Keratinocyte (primary cell): ENCODE measurements at regions not wholly inside any gene's neighbourhood (a gene's known extent, or its start where the extent isn't known, plus 50 kb on each side); places are given as distances from the start of the nearest gene placed in this dataset.
"Not testable (repeated sequence)": the region's sequence is repeated elsewhere in the genome, so short reads cannot be mapped to it uniquely, and the experiment has no call there.

Experiments
- DNase-seq: peaks from one replicate; pipeline ENCODE4 v3.0.0-alpha.2; 2011; ENCODE audit warnings: low read depth, missing footprints, low spot score
- FAIRE-seq: peaks from 2 replicates; lab custom pipeline; 2011; peaks lifted over from hg19 to GRCh38; lab: Jason Lieb, UNC
- H2AFZ ChIP-seq: 2 replicates; pipeline ENCODE4 v1.6.0; 2012; ENCODE audit warnings: low read length, control low read depth, inconsistent platforms; ENCODE audit not compliant: control insufficient read depth
- H3K27ac ChIP-seq: 2 replicates; pipeline ENCODE4 v1.5.1; 2011; ENCODE audit warnings: low read length; ENCODE audit not compliant: control insufficient read depth, insufficient read depth
- H3K27me3 ChIP-seq: 3 replicates; pipeline ENCODE4 v1.6.0; 2011; ENCODE audit warnings: low read length; ENCODE audit not compliant: control insufficient read depth, insufficient read depth; ENCODE audit errors: extremely low read depth
- H3K36me3 ChIP-seq, 2 experiments: 2 replicates in 1 of 2; 3 replicates in 1 of 2; pipeline ENCODE4 v1.5.1; 2011; ENCODE audit warnings: low read length in 2 of 2, mild to moderate bottlenecking in 1 of 2; ENCODE audit not compliant: control insufficient read depth in 2 of 2, insufficient read depth in 2 of 2; ENCODE audit errors: extremely low read depth in 1 of 2
- H3K4me1 ChIP-seq: 3 replicates; pipeline ENCODE4 v1.5.1; 2011; ENCODE audit warnings: low read length; ENCODE audit not compliant: control insufficient read depth, insufficient read depth; ENCODE audit errors: extremely low read depth
- H3K4me2 ChIP-seq: 3 replicates; pipeline ENCODE4 v1.6.0; 2011; ENCODE audit warnings: low read depth, low read length; ENCODE audit not compliant: control insufficient read depth, insufficient read depth; ENCODE audit errors: extremely low read depth
- H3K4me3 ChIP-seq, 3 experiments: fragments of 200-600 bp in 1 of 3; sonication (generic) in 1 of 3; 2 replicates in 2 of 3; 3 replicates in 1 of 3; pipeline ENCODE4 v1.5.1; 2011 to 2016; ENCODE audit warnings: low read length in 3 of 3, mild to moderate bottlenecking in 3 of 3, control low read depth in 2 of 3, inconsistent platforms in 1 of 3, low read depth in 1 of 3, mixed read lengths in 1 of 3, mixed run types in 1 of 3, moderate library complexity in 1 of 3; ENCODE audit not compliant: control insufficient read depth in 2 of 3, insufficient read depth in 2 of 3; ENCODE audit errors: extremely low read depth in 1 of 3
- H3K79me2 ChIP-seq: 2 replicates; pipeline ENCODE4 v1.6.0; 2012; ENCODE audit warnings: low read length; ENCODE audit not compliant: control insufficient read depth, insufficient read depth
- H3K9ac ChIP-seq: 3 replicates; pipeline ENCODE4 v1.6.0; 2011; ENCODE audit warnings: low read length; ENCODE audit not compliant: control insufficient read depth, insufficient read depth; ENCODE audit errors: extremely low read depth
- H3K9me1 ChIP-seq: 3 replicates; pipeline ENCODE4 v1.6.0; 2011; ENCODE audit warnings: low read length; ENCODE audit not compliant: control insufficient read depth, insufficient read depth; ENCODE audit errors: extremely low read depth
- H3K9me3 ChIP-seq: 2 replicates; pipeline ENCODE4 v1.5.1; 2012; ENCODE audit warnings: low read depth, low read length; ENCODE audit not compliant: control insufficient read depth
- H4K20me1 ChIP-seq: 3 replicates; pipeline ENCODE4 v1.6.0; 2011; ENCODE audit warnings: low read length; ENCODE audit not compliant: control insufficient read depth, insufficient read depth; ENCODE audit errors: extremely low read depth
- CTCF ChIP-seq, 3 experiments: IDR thresholded peaks in 1 of 3; conservative IDR thresholded peaks in 1 of 3; optimal IDR thresholded peaks in 1 of 3; 2 replicates in 2 of 3; 3 replicates in 1 of 3; pipeline versions ENCODE3 to v1.5.1; 2011; ENCODE audit warnings: low read length in 3 of 3, mild to moderate bottlenecking in 3 of 3, moderate library complexity in 2 of 3, control low read depth in 1 of 3, inconsistent platforms in 1 of 3; ENCODE audit not compliant: insufficient read depth in 2 of 3; ENCODE audit errors: extremely low read depth in 1 of 3
- EZH2 ChIP-seq: IDR thresholded peaks from one replicate; pipeline ENCODE4 v1.6.1; 2012; ENCODE audit warnings: inconsistent platforms, mild to moderate bottlenecking, low read length, moderate library complexity
- dilution Hi-C: fragments of 300-500 bp; cut with MboI; formaldehyde crosslinking; loops from one replicate; pipeline ENCODE4 v1.7.0; 2020; ENCODE audit warnings: low sequenced_read_pairs; ENCODE audit not compliant: extremely low pct_ligation_motif_present

DNA sequence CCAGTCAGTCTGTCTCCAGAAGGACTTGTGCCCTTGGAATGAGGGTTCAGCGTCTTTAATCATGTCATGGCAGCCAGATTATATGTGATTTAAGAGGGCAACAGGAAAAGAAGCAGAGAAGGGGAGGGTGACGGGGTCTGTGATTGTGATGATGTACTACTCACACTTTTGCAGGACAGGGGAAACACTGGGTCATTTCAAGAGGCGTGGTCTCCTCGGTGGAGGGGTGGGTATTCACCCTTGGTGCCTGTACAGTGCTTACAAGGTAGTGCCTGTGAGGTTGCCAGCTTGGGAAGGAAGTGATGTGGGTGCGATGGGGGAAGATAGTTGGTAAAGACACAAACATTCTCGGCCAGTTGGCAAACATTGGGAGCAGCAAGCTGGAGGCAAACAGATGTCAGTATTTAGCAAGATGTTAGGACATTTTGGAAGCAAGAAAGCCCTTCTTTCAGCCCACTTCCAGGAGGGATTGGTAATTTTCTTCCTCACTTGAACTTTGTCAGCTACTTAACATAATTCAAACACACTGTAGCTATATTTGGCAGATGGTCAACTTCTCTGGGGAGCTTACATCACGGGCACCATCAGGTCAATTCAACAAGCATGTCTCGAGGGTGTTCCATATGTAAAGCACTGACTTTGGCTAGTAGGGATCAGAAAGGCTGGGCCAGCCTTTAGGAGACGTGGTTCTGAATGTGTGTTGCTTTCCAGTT lies 71.4 kb upstream of the ROPN1 start:
- Histone ChIP-seq H3K27me3 (peaks cover 20% of the 10 kb centered on the region), H3K9me3 (no peaks in the 10 kb centered on the region), H3K27ac (no peak overlapping the region), H3K4me1 (no peaks in the 10 kb centered on the region), H3K9me1 (no peaks in the 10 kb centered on the region), H4K20me1 (no peaks in the 10 kb centered on the region), H3K36me3 (no peaks in the 10 kb centered on the region), H3K4me2 (no peak overlapping the region), H3K79me2 (no peaks in the 10 kb centered on the region), H3K9ac (no peak overlapping the region), H3K4me3 (no peak overlapping the region), H2AFZ (no peak overlapping the region)
- DNase-seq (no peak), FAIRE-seq (no peak)
- TF ChIP-seq EZH2 (no peak), CTCF (optimal IDR thresholded peaks at IDR 0.05 in 1 of 3, IDR thresholded peaks at IDR 0.05 in 1 of 3, conservative IDR thresholded peaks at IDR 0.05 in 1 of 3; ENCODE audit: extremely low read depth in 1 of 3, insufficient read depth in 2 of 3, low read length in 3 of 3) (no peak)
- dilution Hi-C loops, result no loop called here

DNA sequence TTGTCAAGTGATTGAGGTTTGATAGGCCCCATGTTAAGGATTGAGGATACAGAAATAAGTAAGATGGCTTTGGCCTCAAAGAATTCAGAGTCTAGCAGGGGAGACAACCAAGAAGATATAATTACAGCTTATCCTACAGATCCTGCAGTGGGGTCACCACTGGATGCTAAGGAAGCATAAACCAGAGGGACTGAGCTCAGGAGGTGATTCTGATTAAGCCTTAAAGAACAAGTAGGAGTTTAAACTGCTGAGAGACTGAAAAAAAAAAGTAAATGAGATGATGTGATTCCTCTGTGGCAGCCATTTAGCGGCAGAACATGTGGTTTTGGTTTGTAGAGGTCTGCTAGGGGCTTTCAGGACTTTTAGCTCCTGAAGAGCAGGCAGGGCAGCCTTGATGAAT lies 72.1 kb upstream of the ROPN1 start:
- Histone ChIP-seq H3K27me3 (peaks cover 20% of the 10 kb centered on the region), H3K79me2 (no peaks in the 10 kb centered on the region), H2AFZ (no peak overlapping the region), H3K36me3 (no peaks in the 10 kb centered on the region), H3K9me3 (no peaks in the 10 kb centered on the region), H3K9me1 (no peaks in the 10 kb centered on the region), H3K9ac (no peak overlapping the region), H3K27ac (no peak overlapping the region), H3K4me3 (no peak overlapping the region), H3K4me2 (no peak overlapping the region), H3K4me1 (no peaks in the 10 kb centered on the region), H4K20me1 (no peaks in the 10 kb centered on the region)
- dilution Hi-C loops, result no loop called here
- no peak for FAIRE-seq
- DNase-seq, result no peak
- TF ChIP-seq CTCF (optimal IDR thresholded peaks at IDR 0.05 in 1 of 3, IDR thresholded peaks at IDR 0.05 in 1 of 3, conservative IDR thresholded peaks at IDR 0.05 in 1 of 3; ENCODE audit: extremely low read depth in 1 of 3, insufficient read depth in 2 of 3, low read length in 3 of 3) (no peak), EZH2 (no peak)

- H3K79me2 ChIP-seq, H3K4me3 ChIP-seq, H3K4me1 ChIP-seq, H3K36me3 ChIP-seq, H3K9me3 ChIP-seq, H3K27ac ChIP-seq, H3K4me2 ChIP-seq, DNase-seq, H4K20me1 ChIP-seq, dilution Hi-C loops, H3K9me1 ChIP-seq, FAIRE-seq, H3K9ac ChIP-seq, H2AFZ ChIP-seq: not testable (repeated sequence)
- H3K27me3 ChIP-seq, result peaks cover 19% of the 10 kb centered on the region
Observed at GRCh38 chr3:124066543-124066942, 74.6 kb upstream of the ROPN1 start.

GRCh38 chr3:124069706-124070105 lies 77.8 kb upstream of the ROPN1 start:
- dilution Hi-C loops, H3K79me2 ChIP-seq, H3K4me3 ChIP-seq, H3K9me1 ChIP-seq, FAIRE-seq, H3K4me1 ChIP-seq, H3K9ac ChIP-seq, H3K9me3 ChIP-seq, H3K27ac ChIP-seq, H4K20me1 ChIP-seq, H3K36me3 ChIP-seq, DNase-seq, H3K4me2 ChIP-seq, H2AFZ ChIP-seq: not testable (repeated sequence)
- H3K27me3 ChIP-seq, result peaks cover 18% of the 10 kb centered on the region
